WTC11 (cell line): ENCODE measurements at regions not wholly inside any gene's neighbourhood (a gene's known extent, or its start where the extent isn't known, plus 50 kb on each side); places are given as distances from the start of the nearest gene placed in this dataset.

Source experiments
- ATF1 ChIP-seq: sonication (generic); formaldehyde crosslinking; IDR thresholded peaks from 2 replicates; pipeline ENCODE4 v1.8.1; 2023; ENCODE audit warnings: mild to moderate bottlenecking, moderate library complexity, missing genetic modification reagents
- E2F4 ChIP-seq: sonication (generic); formaldehyde crosslinking; IDR thresholded peaks from 2 replicates; pipeline ENCODE4 v1.8.1; 2022; ENCODE audit warnings: low read depth, mild to moderate bottlenecking, moderate library complexity, missing genetic modification reagents, borderline replicate concordance
- FOXK1 ChIP-seq: sonication (generic); formaldehyde crosslinking; IDR thresholded peaks from 2 replicates; pipeline ENCODE4 v1.8.0; 2022; ENCODE audit warnings: mild to moderate bottlenecking, moderate library complexity, missing genetic modification reagents
- GTF2I ChIP-seq: fragments of 250-450 bp; sonication (Bioruptor Pico); conservative IDR thresholded peaks from 2 replicates; pipeline ENCODE4 v1.4.0; 2021; ENCODE audit warnings: mild to moderate bottlenecking
- NR3C1 ChIP-seq: sonication (generic); formaldehyde crosslinking; conservative IDR thresholded peaks from 2 replicates; pipeline ENCODE4 v1.8.1; 2023; ENCODE audit warnings: low read depth, mild to moderate bottlenecking, missing genetic modification reagents
- ZNF138 ChIP-seq: sonication (generic); formaldehyde crosslinking; conservative IDR thresholded peaks from 2 replicates; pipeline ENCODE4 v1.8.1; 2022; ENCODE audit warnings: mild to moderate bottlenecking, moderate library complexity, missing genetic modification reagents
- ZNF263 ChIP-seq: sonication (generic); formaldehyde crosslinking; IDR thresholded peaks from 2 replicates; pipeline ENCODE4 v1.8.1; 2022; ENCODE audit warnings: low read depth, mild to moderate bottlenecking, moderate library complexity, missing genetic modification reagents
- ZNF425 ChIP-seq: fragments of 250-450 bp; sonication (Bioruptor Pico); conservative IDR thresholded peaks from 2 replicates; pipeline ENCODE4 v1.9.0; 2021; ENCODE audit warnings: mild to moderate bottlenecking
- TF ChIP-seq, protein P1 (sequence below): fragments of 200-600 bp; IDR thresholded peaks from 2 replicates; pipeline ENCODE4 v1.8.0; 2022; ENCODE audit warnings: antibody characterized with exemption
- TF ChIP-seq, protein P2 (sequence below): sonication (generic); formaldehyde crosslinking; IDR thresholded peaks from 2 replicates; pipeline ENCODE4 v1.8.1; 2023; ENCODE audit warnings: mild to moderate bottlenecking, missing genetic modification reagents, moderate library complexity
- TF ChIP-seq, protein P3 (sequence below): sonication (generic); formaldehyde crosslinking; IDR thresholded peaks from 2 replicates; pipeline ENCODE4 v1.8.0; 2023; ENCODE audit warnings: mild to moderate bottlenecking, missing genetic modification reagents

DNA sequence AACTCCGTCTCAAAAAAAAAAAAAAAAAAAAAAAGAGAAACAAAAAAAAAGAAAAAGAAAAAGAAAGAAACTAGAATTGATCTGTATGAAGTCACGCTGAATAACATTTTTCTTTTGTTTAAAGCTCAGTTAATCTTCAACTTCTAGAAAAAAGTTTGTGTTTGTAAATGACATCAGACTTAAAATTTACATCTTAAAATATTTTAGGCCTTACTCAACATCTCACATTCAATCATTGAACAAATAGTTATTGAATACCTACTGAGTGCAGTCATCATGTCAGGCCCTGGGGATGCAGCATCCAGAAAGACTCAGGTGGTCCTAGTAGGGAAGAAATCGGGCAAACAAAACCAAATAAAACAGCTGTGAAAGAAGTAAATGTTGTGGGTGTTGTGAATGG lies 292.3 kb upstream of the FANCL start:
- TF ChIP-seq ZNF138 (no peak), E2F4 (CRISPR knock-in tag) (no peak), ZNF263 (CRISPR knock-in tag) (no peak), ZNF425 (no peak), FOXK1 (CRISPR knock-in tag) (no peak), GTF2I (no peak), ATF1 (no peak), NR3C1 (CRISPR knock-in tag) (no peak)
- TF ChIP-seq, protein P1, sequence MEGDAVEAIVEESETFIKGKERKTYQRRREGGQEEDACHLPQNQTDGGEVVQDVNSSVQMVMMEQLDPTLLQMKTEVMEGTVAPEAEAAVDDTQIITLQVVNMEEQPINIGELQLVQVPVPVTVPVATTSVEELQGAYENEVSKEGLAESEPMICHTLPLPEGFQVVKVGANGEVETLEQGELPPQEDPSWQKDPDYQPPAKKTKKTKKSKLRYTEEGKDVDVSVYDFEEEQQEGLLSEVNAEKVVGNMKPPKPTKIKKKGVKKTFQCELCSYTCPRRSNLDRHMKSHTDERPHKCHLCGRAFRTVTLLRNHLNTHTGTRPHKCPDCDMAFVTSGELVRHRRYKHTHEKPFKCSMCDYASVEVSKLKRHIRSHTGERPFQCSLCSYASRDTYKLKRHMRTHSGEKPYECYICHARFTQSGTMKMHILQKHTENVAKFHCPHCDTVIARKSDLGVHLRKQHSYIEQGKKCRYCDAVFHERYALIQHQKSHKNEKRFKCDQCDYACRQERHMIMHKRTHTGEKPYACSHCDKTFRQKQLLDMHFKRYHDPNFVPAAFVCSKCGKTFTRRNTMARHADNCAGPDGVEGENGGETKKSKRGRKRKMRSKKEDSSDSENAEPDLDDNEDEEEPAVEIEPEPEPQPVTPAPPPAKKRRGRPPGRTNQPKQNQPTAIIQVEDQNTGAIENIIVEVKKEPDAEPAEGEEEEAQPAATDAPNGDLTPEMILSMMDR, result no peak
- TF ChIP-seq, protein P2, sequence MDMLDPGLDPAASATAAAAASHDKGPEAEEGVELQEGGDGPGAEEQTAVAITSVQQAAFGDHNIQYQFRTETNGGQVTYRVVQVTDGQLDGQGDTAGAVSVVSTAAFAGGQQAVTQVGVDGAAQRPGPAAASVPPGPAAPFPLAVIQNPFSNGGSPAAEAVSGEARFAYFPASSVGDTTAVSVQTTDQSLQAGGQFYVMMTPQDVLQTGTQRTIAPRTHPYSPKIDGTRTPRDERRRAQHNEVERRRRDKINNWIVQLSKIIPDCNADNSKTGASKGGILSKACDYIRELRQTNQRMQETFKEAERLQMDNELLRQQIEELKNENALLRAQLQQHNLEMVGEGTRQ (CRISPR knock-in tag), result no peak
- TF ChIP-seq, protein P3, sequence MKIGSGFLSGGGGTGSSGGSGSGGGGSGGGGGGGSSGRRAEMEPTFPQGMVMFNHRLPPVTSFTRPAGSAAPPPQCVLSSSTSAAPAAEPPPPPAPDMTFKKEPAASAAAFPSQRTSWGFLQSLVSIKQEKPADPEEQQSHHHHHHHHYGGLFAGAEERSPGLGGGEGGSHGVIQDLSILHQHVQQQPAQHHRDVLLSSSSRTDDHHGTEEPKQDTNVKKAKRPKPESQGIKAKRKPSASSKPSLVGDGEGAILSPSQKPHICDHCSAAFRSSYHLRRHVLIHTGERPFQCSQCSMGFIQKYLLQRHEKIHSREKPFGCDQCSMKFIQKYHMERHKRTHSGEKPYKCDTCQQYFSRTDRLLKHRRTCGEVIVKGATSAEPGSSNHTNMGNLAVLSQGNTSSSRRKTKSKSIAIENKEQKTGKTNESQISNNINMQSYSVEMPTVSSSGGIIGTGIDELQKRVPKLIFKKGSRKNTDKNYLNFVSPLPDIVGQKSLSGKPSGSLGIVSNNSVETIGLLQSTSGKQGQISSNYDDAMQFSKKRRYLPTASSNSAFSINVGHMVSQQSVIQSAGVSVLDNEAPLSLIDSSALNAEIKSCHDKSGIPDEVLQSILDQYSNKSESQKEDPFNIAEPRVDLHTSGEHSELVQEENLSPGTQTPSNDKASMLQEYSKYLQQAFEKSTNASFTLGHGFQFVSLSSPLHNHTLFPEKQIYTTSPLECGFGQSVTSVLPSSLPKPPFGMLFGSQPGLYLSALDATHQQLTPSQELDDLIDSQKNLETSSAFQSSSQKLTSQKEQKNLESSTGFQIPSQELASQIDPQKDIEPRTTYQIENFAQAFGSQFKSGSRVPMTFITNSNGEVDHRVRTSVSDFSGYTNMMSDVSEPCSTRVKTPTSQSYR (CRISPR knock-in tag), result no peak
